Activated T-helper 1 cell treated with anti-CD3 and anti-CD28 coated beads, Interleukin-12 subunit alpha, Interleukin-12 subunit beta, Interleukin-2, Interleukin-4 antibody, amounts not matched to agents 30 ng/mL and 10 ng/mL and 1 ng/mL, durations not matched to agents 14 hours and 24 hours and 36 hours (primary cell): ENCODE measurements at regions not wholly inside any gene's neighbourhood (a gene's known extent, or its start where the extent isn't known, plus 50 kb on each side); places are given as distances from the start of the nearest gene placed in this dataset.

Experiments used
- DNase-seq: peaks from one replicate; pipeline ENCODE4 v3.0.0; 2021; ENCODE audit warnings: low spot score
- H3K27ac Mint-ChIP-seq: one replicate; pipeline ENCODE4 v1.8.0; 2021; ENCODE audit warnings: mild to moderate bottlenecking, mixed read lengths
- H3K27me3 Mint-ChIP-seq: one replicate; pipeline ENCODE4 v1.8.0; 2022; ENCODE audit warnings: mild to moderate bottlenecking, moderate library complexity, mixed read lengths; ENCODE audit not compliant: insufficient read depth
- H3K36me3 Mint-ChIP-seq: one replicate; pipeline ENCODE4 v1.8.0; 2021; ENCODE audit warnings: low read depth, mixed read lengths
- H3K4me1 Mint-ChIP-seq: one replicate; pipeline ENCODE4 v1.8.0; 2021; ENCODE audit warnings: low read depth, mixed read lengths
- H3K4me3 Mint-ChIP-seq: one replicate; pipeline ENCODE4 v1.8.0; 2021; ENCODE audit warnings: mild to moderate bottlenecking, moderate library complexity, mixed read lengths
- H3K9me3 Mint-ChIP-seq: one replicate; pipeline ENCODE4 v1.8.0; 2021; ENCODE audit warnings: mixed read lengths
- intact Hi-C: fragments of 100-400 bp; cut with micrococcal nuclease; formaldehyde crosslinking; loops from one replicate; pipeline ENCODE4 v1.15.1; 2024

- intact Hi-C loops: no loop called here
- no peak for DNase-seq
- no peaks in the 10 kb centered on the region for H3K9me3 Mint-ChIP-seq
- H3K27ac Mint-ChIP-seq: no peak overlapping the region
- no peak overlapping the region for H3K4me3 Mint-ChIP-seq
- no peaks in the 10 kb centered on the region for H3K27me3 Mint-ChIP-seq
- H3K4me1 Mint-ChIP-seq: no peaks in the 10 kb centered on the region
- H3K36me3 Mint-ChIP-seq: no peaks in the 10 kb centered on the region
These were observed 259.5 kb upstream of the NPY start for GRCh38 chr7:24024276-24025068.

- H3K4me3 Mint-ChIP-seq: no peak overlapping the region
- H3K9me3 Mint-ChIP-seq: no peaks in the 10 kb centered on the region
- DNase-seq: no peak
- H3K36me3 Mint-ChIP-seq: no peaks in the 10 kb centered on the region
- no peaks in the 10 kb centered on the region for H3K4me1 Mint-ChIP-seq
- H3K27ac Mint-ChIP-seq: no peak overlapping the region
- no peaks in the 10 kb centered on the region for H3K27me3 Mint-ChIP-seq
- intact Hi-C loops: no loop called here
These were observed 258.9 kb upstream of the NPY start for GRCh38 chr7:24025094-24025493.

- no peak for DNase-seq
- Mint-ChIP-seq H3K27me3 (no peaks in the 10 kb centered on the region), H3K9me3 (no peaks in the 10 kb centered on the region), H3K36me3 (no peaks in the 10 kb centered on the region), H3K4me1 (no peaks in the 10 kb centered on the region), H3K27ac (no peak overlapping the region), H3K4me3 (no peak overlapping the region)
- intact Hi-C loops: no loop called here
These were observed 258.2 kb upstream of the NPY start for GRCh38 chr7:24025765-24026164.

GRCh38 chr7:24026351-24026750 lies 257.6 kb upstream of the NPY start:
- no peaks in the 10 kb centered on the region for H3K27me3 Mint-ChIP-seq
- H3K27ac Mint-ChIP-seq: no peak overlapping the region
- intact Hi-C loops: no loop called here
- no peak for DNase-seq
- no peaks in the 10 kb centered on the region for H3K36me3 Mint-ChIP-seq
- H3K4me3 Mint-ChIP-seq: no peak overlapping the region
- H3K9me3 Mint-ChIP-seq: no peaks in the 10 kb centered on the region
- H3K4me1 Mint-ChIP-seq: no peaks in the 10 kb centered on the region

GRCh38 chr7:24029068-24029467 lies 254.9 kb upstream of the NPY start:
- no peak overlapping the region for H3K4me3 Mint-ChIP-seq
- no peak overlapping the region for H3K27ac Mint-ChIP-seq
- no peaks in the 10 kb centered on the region for H3K36me3 Mint-ChIP-seq
- no peaks in the 10 kb centered on the region for H3K4me1 Mint-ChIP-seq
- H3K9me3 Mint-ChIP-seq: no peaks in the 10 kb centered on the region
- no peaks in the 10 kb centered on the region for H3K27me3 Mint-ChIP-seq
- DNase-seq: no peak
- intact Hi-C loops: no loop called here

GRCh38 chr7:24034251-24034650 lies 249.7 kb upstream of the NPY start:
- H3K4me3 Mint-ChIP-seq: no peak overlapping the region
- H3K36me3 Mint-ChIP-seq: no peaks in the 10 kb centered on the region
- intact Hi-C loops: loop anchor here (1.0 kb wide), 1 partner anchor 12 kb away; no protein-coding TSS in a partner anchor
- no peak for DNase-seq
- no peak overlapping the region for H3K27ac Mint-ChIP-seq
- peaks cover 6% of the 10 kb centered on the region for H3K9me3 Mint-ChIP-seq
- H3K4me1 Mint-ChIP-seq: peaks cover 8% of the 10 kb centered on the region
- no peaks in the 10 kb centered on the region for H3K27me3 Mint-ChIP-seq

GRCh38 chr7:24035366-24036032 lies 248.5 kb upstream of the NPY start:
- H3K9me3 Mint-ChIP-seq: peaks cover 6% of the 10 kb centered on the region
- no peak overlapping the region for H3K27ac Mint-ChIP-seq
- intact Hi-C loops: no loop called here
- no peaks in the 10 kb centered on the region for H3K36me3 Mint-ChIP-seq
- H3K27me3 Mint-ChIP-seq: no peaks in the 10 kb centered on the region
- DNase-seq: no peak
- peaks cover 8% of the 10 kb centered on the region for H3K4me1 Mint-ChIP-seq
- H3K4me3 Mint-ChIP-seq: no peak overlapping the region

GRCh38 chr7:24036033-24036412 lies 248.0 kb upstream of the NPY start:
- no peaks in the 10 kb centered on the region for H3K36me3 Mint-ChIP-seq
- H3K4me1 Mint-ChIP-seq: peaks cover 8% of the 10 kb centered on the region
- intact Hi-C loops: no loop called here
- DNase-seq: no peak
- peaks cover 6% of the 10 kb centered on the region for H3K9me3 Mint-ChIP-seq
- no peak overlapping the region for H3K4me3 Mint-ChIP-seq
- H3K27ac Mint-ChIP-seq: no peak overlapping the region
- no peaks in the 10 kb centered on the region for H3K27me3 Mint-ChIP-seq

- Mint-ChIP-seq H3K4me3 (no peak overlapping the region), H3K27me3 (peaks cover 3% of the 10 kb centered on the region), H3K36me3 (no peaks in the 10 kb centered on the region), H3K27ac (no peak overlapping the region), H3K4me1 (peaks cover 8% of the 10 kb centered on the region), H3K9me3 (peaks cover 6% of the 10 kb centered on the region)
- intact Hi-C loops: no loop called here
- DNase-seq: no peak
These were observed 245.0 kb upstream of the NPY start for GRCh38 chr7:24038993-24039392.

GRCh38 chr7:24039991-24040624 lies 243.9 kb upstream of the NPY start:
- Mint-ChIP-seq H3K9me3 (peaks cover 6% of the 10 kb centered on the region), H3K27me3 (peaks cover 5% of the 10 kb centered on the region)
- intact Hi-C loops: no loop called here

GRCh38 chr7:24042028-24042427 lies 242.0 kb upstream of the NPY start:
- no peaks in the 10 kb centered on the region for H3K36me3 Mint-ChIP-seq

More at GRCh38 chr7:24039991-24040624, 243.9 kb upstream of the NPY start:
- Mint-ChIP-seq H3K4me1 (peaks cover 8% of the 10 kb centered on the region), H3K27ac (no peak overlapping the region), H3K4me3 (no peak overlapping the region), H3K36me3 (no peaks in the 10 kb centered on the region)
- DNase-seq: no peak

GRCh38 chr7:24049296-24049695 lies 234.7 kb upstream of the NPY start:
- Mint-ChIP-seq H3K9me3 (no peaks in the 10 kb centered on the region), H3K4me3 (no peak overlapping the region), H3K27me3 (peaks cover 17% of the 10 kb centered on the region), H3K36me3 (peaks cover 1% of the 10 kb centered on the region), H3K27ac (no peak overlapping the region), H3K4me1 (no peaks in the 10 kb centered on the region)
- intact Hi-C loops: no loop called here
- DNase-seq: no peak

More at GRCh38 chr7:24042028-24042427, 242.0 kb upstream of the NPY start:
- Mint-ChIP-seq H3K27ac (no peak overlapping the region), H3K4me1 (no peaks in the 10 kb centered on the region), H3K4me3 (no peak overlapping the region), H3K27me3 (peaks cover 8% of the 10 kb centered on the region), H3K9me3 (no peaks in the 10 kb centered on the region)
- no peak for DNase-seq
- intact Hi-C loops: no loop called here

GRCh38 chr7:24050991-24051560 lies 232.9 kb upstream of the NPY start:
- DNase-seq: no peak
- peaks cover 21% of the 10 kb centered on the region for H3K27me3 Mint-ChIP-seq
- H3K36me3 Mint-ChIP-seq: peaks cover 1% of the 10 kb centered on the region
- intact Hi-C loops: no loop called here
- H3K4me3 Mint-ChIP-seq: no peak overlapping the region
- no peaks in the 10 kb centered on the region for H3K4me1 Mint-ChIP-seq
- no peak overlapping the region for H3K27ac Mint-ChIP-seq
- no peaks in the 10 kb centered on the region for H3K9me3 Mint-ChIP-seq
